Mammary epithelial cell (primary cell): ENCODE measurements at regions not wholly inside any gene's neighbourhood (a gene's known extent, or its start where the extent isn't known, plus 50 kb on each side); places are given as distances from the start of the nearest gene placed in this dataset.

ENCODE experiments used
- EZH2 ChIP-seq: IDR thresholded peaks from 2 replicates; pipeline ENCODE4 v1.6.1; 2012; ENCODE audit warnings: low read length, inconsistent platforms, borderline replicate concordance
- TF ChIP-seq, protein P1 (sequence below), 2 donors: IDR thresholded peaks in 1 of 2; conservative IDR thresholded peaks in 1 of 2; 2 replicates each; pipeline ENCODE4 v1.5.1; 2011 to 2012; ENCODE audit warnings: inconsistent platforms in 2 of 2, low read length in 2 of 2, mild to moderate bottlenecking in 2 of 2, control low read depth in 1 of 2, low read depth in 1 of 2; ENCODE audit not compliant: insufficient read depth in 1 of 2; ENCODE audit errors: extremely low read depth in 1 of 2

DNA sequence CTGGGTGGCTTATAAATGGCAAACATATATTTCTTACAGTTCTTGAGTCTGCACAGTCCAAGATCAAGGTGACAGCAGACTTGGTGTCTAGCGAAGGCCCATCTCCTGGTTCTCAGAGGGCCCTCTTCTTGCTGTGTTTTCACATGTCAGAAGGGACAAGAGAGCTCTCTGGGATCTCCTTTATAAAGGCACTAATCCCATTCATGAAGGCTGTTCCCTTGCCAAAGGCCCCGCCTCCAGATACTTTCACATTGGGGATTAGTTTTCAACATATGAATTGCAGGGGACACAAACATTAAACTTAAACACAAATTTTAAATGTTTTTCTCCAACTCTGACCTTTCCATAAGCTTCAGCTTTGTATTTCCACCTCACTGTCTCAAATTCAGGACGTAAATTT is 1135.0 kb upstream of the TENM3 start:
- TF ChIP-seq, protein P1, sequence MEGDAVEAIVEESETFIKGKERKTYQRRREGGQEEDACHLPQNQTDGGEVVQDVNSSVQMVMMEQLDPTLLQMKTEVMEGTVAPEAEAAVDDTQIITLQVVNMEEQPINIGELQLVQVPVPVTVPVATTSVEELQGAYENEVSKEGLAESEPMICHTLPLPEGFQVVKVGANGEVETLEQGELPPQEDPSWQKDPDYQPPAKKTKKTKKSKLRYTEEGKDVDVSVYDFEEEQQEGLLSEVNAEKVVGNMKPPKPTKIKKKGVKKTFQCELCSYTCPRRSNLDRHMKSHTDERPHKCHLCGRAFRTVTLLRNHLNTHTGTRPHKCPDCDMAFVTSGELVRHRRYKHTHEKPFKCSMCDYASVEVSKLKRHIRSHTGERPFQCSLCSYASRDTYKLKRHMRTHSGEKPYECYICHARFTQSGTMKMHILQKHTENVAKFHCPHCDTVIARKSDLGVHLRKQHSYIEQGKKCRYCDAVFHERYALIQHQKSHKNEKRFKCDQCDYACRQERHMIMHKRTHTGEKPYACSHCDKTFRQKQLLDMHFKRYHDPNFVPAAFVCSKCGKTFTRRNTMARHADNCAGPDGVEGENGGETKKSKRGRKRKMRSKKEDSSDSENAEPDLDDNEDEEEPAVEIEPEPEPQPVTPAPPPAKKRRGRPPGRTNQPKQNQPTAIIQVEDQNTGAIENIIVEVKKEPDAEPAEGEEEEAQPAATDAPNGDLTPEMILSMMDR (conservative IDR thresholded peaks at IDR 0.05 in 1 of 2, IDR thresholded peaks at IDR 0.05 in 1 of 2; ENCODE audit: extremely low read depth in 1 of 2, insufficient read depth in 1 of 2, low read depth in 1 of 2, low read length in 2 of 2), result no peak
- no peak for TF ChIP-seq EZH2
